GM21360 (cell line): ENCODE measurements at regions not wholly inside any gene's neighbourhood (a gene's known extent, or its start where the extent isn't known, plus 50 kb on each side); places are given as distances from the start of the nearest gene placed in this dataset.

Experiments used
- ATAC-seq: cut with Tn5 transposase; IDR thresholded peaks from one replicate; pipeline ENCODE4 v1.9.1; 2021; ENCODE audit warnings: mild to moderate bottlenecking, moderate library complexity; ENCODE audit not compliant: unreplicated experiment

GRCh38 chr18:78725426-78725825, 254.2 kb upstream of the SALL3 start:
- ATAC-seq: no peak

GRCh38 chr18:78726326-78727056, 253.1 kb upstream of the SALL3 start:
- no peak for ATAC-seq

GRCh38 chr18:78727057-78727739, 252.4 kb upstream of the SALL3 start:
- no peak for ATAC-seq

GRCh38 chr18:78727877-78728783, 251.5 kb upstream of the SALL3 start:
- no peak for ATAC-seq

GRCh38 chr18:78728784-78729467, 250.7 kb upstream of the SALL3 start:
- no peak for ATAC-seq

- no peak for ATAC-seq
Measured at GRCh38 chr18:78730546-78730945, 249.1 kb upstream of the SALL3 start.

- no peak for ATAC-seq
Measured at GRCh38 chr18:78731016-78731397, 248.6 kb upstream of the SALL3 start.

- no peak for ATAC-seq
Measured at GRCh38 chr18:78731398-78732032, 248.1 kb upstream of the SALL3 start.

- ATAC-seq: no peak
Measured at GRCh38 chr18:78732273-78733210, 247.1 kb upstream of the SALL3 start.

GRCh38 chr18:78733762-78734613, 245.6 kb upstream of the SALL3 start:
- ATAC-seq: no peak

- ATAC-seq: no peak
Measured at GRCh38 chr18:78734614-78734945, 245.0 kb upstream of the SALL3 start.

GRCh38 chr18:78735131-78736014, 244.2 kb upstream of the SALL3 start:
- ATAC-seq: no peak

- no peak for ATAC-seq
Measured at GRCh38 chr18:78736015-78736690, 243.5 kb upstream of the SALL3 start.

- no peak for ATAC-seq
Measured at GRCh38 chr18:78737006-78737915, 242.4 kb upstream of the SALL3 start.

- no peak for ATAC-seq
Measured at GRCh38 chr18:78738076-78738690, 241.4 kb upstream of the SALL3 start.

- ATAC-seq: no peak
Measured at GRCh38 chr18:78739115-78739514, 240.5 kb upstream of the SALL3 start.
